CMK (cell line): ENCODE measurements at regions not wholly inside any gene's neighbourhood (a gene's known extent, or its start where the extent isn't known, plus 50 kb on each side); places are given as distances from the start of the nearest gene placed in this dataset.

Experiments
- DNase-seq: peaks from one replicate; pipeline ENCODE4 v3.0.0-alpha.2; 2010; ENCODE audit warnings: low read depth

GRCh38 chr19:31501427-31502195 lies 152.4 kb upstream of the TSHZ3 start:
- DNase-seq, result no peak

GRCh38 chr19:31502536-31503170 lies 153.4 kb upstream of the TSHZ3 start:
- no peak for DNase-seq

- DNase-seq, result no peak
These were observed 154.0 kb upstream of the TSHZ3 start for GRCh38 chr19:31503211-31503610.

- no peak for DNase-seq
These were observed 155.0 kb upstream of the TSHZ3 start for GRCh38 chr19:31504221-31504620.

- no peak for DNase-seq
These were observed 156.3 kb upstream of the TSHZ3 start for GRCh38 chr19:31505596-31505910.

- no peak for DNase-seq
These were observed 156.9 kb upstream of the TSHZ3 start for GRCh38 chr19:31506102-31506501.

- DNase-seq, result no peak
These were observed 161.4 kb upstream of the TSHZ3 start for GRCh38 chr19:31510635-31511034.

- DNase-seq, result no peak
These were observed 161.9 kb upstream of the TSHZ3 start for GRCh38 chr19:31511098-31511497.

GRCh38 chr19:31511696-31512095 lies 162.5 kb upstream of the TSHZ3 start:
- no peak for DNase-seq

GRCh38 chr19:31512181-31512970 lies 163.1 kb upstream of the TSHZ3 start:
- DNase-seq, result no peak

GRCh38 chr19:31513841-31514240 lies 164.6 kb upstream of the TSHZ3 start:
- no peak for DNase-seq

GRCh38 chr19:31515931-31516330 lies 166.7 kb upstream of the TSHZ3 start:
- no peak for DNase-seq

- DNase-seq, result no peak
These were observed 167.5 kb upstream of the TSHZ3 start for GRCh38 chr19:31516756-31517155.

GRCh38 chr19:31517224-31518180 lies 168.3 kb upstream of the TSHZ3 start:
- DNase-seq, result no peak

- no peak for DNase-seq
These were observed 169.2 kb upstream of the TSHZ3 start for GRCh38 chr19:31518216-31519020.

GRCh38 chr19:31519256-31519655 lies 170.0 kb upstream of the TSHZ3 start:
- DNase-seq, result no peak

- no peak for DNase-seq
These were observed 170.7 kb upstream of the TSHZ3 start for GRCh38 chr19:31519908-31520307.

GRCh38 chr19:31520633-31521032 lies 171.4 kb upstream of the TSHZ3 start:
- DNase-seq, result no peak

GRCh38 chr19:31525610-31526147 lies 176.4 kb upstream of the TSHZ3 start:
- DNase-seq, result no peak

- DNase-seq, result no peak
These were observed 178.2 kb upstream of the TSHZ3 start for GRCh38 chr19:31527443-31527842.

GRCh38 chr19:31528261-31528660 lies 179.0 kb upstream of the TSHZ3 start:
- DNase-seq, result no peak
